Stimulated activated CD4-positive, alpha-beta T cell treated with anti-CD3 and anti-CD28 coated beads, Interleukin-2, amount 100 ng/mL, for 24 hours (primary cell): ENCODE measurements at regions not wholly inside any gene's neighbourhood (a gene's known extent, or its start where the extent isn't known, plus 50 kb on each side); places are given as distances from the start of the nearest gene placed in this dataset.
"Not testable (repeated sequence)": the region's sequence is repeated elsewhere in the genome, so short reads cannot be mapped to it uniquely, and the experiment has no call there.

Source experiments
- DNase-seq, 2 donors: peaks; one replicate each; pipeline ENCODE4 v3.0.0-alpha.2; 2020

DNA sequence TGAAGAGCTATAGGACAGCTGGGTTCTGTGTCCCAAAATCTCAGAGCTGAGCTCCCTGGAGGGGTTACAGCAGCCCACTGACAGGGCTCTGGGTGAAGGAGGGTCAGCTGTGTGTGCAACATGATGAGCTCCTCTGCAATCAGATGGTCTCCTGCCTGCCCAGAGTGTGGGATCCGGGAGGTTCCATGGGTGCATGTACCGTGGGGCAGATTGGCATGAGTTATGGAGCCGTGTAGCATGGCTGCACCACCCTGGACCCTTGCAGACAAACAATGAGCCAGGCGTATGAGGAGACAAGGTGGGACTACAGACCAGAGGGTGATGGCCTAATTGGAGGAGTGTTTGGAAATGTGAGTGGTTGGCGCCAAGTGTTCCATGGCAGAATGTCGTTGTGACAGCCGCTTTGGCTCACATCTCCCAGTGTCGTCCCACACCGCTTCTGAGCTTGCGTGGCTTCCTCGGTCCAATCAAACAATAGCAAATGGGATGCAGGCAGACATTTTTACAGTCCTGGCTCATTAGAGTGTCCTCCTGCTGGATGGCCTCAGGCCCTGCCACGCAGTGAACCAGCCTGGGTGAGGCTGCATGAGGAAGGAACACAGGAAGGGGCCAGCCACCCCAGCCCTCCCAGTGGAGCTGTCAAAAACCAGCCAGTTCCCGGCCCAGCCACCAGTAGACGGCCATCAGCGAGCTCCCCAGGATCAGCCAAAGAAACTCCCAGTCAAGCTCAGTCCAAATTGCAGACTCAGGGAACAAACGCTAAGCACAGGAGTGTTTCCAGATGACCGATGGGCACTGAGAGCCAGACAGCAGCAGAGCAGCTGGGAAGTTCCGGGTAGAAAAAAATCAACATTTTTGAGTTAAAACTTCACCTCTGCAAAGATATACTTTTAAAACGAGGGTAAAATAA is 1066.9 kb downstream of the BRD1 start:
- DNase-seq, result peak in 1 of 2 donors; percentile 1

DNA sequence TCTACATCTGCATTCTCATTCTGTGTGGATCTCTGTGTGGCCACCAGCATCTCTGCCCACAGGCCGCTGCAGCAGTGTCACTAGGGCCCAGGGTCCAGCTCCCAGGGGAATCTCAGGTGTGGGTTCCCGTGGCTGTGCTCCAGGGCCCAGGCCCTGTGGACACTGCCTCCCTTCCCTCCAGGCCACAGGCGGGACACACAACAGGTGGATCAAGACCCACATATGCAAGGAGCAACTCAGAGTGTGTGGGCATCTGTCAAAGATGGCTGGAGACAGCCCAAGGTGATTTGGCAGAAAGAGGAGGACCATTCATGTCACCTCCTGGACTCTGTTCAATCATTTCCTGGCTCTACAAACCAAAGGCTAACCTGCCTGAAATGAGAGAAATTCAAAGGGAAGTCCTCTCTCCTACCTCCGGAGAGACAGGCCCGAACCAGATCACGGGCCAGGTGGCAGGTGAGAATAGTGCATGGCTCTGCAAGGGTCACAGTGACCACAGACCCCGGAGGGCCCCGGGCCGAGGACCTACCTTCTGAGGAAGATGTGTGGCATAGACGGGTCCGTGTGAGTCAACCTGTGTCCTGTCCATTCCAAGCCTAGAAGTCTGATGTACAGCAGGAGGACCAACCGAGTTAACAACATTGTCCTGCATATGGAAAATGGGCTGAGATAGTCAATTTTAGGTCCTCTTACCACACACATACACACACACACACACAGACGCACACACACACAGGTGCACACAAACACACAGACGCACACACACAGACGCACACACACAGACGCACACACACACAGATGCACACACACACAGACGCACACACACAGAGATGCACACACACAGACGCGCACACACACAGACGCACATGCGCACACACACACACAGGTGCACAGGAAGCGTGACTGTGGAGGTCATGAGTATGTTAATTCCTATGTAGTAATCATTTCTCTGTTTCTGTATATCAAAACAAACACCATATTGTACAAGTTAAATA is 1068.5 kb downstream of the BRD1 start:
- DNase-seq, result no peak

DNA sequence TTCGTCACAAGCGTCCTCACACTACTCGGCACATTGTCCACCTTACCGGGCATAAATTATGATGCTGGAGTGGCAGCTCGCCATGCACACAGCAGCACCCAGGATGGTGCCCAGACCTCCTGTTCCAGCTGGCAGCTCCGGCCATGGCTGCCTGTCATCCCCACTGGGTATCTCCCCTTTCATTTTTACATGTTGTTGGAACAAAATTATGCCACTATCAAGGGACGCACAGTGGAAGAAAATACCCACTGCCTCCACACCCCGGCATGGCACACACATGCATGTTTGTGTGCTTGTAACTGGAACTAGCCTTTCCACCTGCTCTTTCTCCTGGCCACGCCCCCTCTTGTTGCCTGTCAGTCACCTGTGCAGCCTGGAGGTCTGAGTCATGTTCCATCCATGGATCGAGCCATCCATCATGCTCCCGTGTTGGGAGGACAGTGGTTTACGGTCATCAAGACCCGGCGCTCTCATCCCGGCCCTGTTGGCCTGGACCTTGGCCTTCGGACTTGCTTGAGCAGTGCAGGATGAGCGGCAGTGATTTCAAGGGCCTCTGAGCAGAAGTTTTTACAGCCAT is 1069.6 kb downstream of the BRD1 start:
- peak in 1 of 2 donors; percentile 10 for DNase-seq

DNA sequence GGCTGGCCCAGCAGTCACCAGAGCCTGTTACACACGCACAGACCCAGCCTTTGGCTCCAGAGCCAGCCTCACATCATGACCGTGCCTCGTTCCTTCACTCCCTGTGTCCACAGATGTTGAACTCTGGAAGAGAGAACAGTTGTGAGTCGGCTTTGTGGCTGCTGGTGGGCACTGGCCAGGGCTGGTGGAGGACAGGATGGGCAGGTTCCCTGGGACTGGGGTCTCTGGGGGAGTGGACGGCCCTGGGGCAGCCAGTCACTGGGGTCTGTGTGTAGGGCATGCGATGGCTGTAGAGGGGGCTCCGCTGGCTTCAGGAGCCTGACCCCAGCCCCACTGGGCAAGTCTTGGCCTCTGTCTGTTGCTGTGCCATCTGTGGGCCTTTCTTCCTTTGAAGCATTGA is 1070.1 kb downstream of the BRD1 start:
- peak in 1 of 2 donors; percentile 5 for DNase-seq

DNA sequence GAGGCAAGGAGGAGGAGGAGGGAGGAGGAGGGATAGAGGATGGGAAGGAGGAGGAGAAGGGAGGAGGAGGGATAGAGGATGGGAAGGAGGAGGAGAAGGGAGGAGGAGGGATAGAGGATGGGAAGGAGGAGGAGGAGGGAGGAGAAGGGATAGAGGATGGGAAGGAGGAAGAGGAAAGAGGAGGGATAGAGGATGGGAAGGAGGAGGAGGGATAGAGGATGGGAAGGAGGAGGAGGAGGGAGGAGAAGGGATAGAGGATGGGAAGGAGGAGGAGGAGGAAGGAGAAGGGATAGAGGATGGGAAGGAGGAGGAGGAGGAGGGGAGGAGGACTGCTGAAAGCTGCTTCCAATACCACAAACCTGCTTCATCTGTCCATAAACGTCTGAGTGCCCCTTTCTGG is 1070.5 kb downstream of the BRD1 start:
- DNase-seq, result not testable (repeated sequence)

DNA sequence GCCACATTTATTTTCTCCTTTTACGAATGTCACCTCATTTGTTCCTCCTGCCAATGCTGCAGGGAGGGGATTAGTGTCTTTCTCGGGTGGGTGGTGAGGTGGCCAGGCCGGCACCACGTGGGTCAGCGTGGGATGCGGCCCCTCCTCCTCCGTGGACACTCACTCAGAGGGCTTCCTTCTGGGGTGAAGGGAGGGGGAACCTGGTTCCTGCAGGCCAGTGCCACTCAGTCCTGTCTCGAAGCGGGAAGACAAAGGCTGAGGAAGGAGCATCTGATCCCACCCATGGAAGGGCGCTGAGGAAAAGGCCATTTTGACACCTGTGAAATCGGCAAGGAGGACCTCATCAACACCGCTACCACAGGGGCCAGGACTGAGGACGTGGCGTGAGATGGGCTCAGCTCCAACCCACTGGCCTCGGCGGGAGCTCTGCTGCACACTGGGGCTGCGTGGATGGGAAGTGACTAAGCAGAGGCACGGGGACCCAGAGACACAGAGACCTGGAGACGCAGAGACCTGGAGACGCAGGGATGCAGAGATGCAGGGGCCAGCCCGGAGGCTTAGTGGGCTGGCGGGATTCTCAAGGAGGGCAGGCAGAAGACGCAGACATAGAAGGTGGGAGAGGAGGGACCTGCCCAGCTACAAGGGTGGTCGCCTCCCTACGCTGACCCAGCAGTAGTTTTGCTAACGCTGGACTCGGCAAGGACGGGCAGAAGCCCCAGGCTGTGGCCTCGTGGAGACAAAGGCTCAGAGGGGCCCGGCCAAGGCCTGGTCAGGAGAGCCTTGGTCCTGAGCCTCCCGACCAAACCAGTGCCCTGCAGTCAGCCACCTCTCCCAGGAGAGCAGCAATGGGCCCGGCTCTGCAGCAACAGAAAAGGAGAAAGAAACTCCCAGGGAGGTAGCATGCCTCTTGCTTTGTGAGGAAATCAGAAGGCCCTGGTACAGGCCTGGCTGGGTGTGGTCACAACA is 1071.2 kb downstream of the BRD1 start:
- DNase-seq, result no peak

DNA sequence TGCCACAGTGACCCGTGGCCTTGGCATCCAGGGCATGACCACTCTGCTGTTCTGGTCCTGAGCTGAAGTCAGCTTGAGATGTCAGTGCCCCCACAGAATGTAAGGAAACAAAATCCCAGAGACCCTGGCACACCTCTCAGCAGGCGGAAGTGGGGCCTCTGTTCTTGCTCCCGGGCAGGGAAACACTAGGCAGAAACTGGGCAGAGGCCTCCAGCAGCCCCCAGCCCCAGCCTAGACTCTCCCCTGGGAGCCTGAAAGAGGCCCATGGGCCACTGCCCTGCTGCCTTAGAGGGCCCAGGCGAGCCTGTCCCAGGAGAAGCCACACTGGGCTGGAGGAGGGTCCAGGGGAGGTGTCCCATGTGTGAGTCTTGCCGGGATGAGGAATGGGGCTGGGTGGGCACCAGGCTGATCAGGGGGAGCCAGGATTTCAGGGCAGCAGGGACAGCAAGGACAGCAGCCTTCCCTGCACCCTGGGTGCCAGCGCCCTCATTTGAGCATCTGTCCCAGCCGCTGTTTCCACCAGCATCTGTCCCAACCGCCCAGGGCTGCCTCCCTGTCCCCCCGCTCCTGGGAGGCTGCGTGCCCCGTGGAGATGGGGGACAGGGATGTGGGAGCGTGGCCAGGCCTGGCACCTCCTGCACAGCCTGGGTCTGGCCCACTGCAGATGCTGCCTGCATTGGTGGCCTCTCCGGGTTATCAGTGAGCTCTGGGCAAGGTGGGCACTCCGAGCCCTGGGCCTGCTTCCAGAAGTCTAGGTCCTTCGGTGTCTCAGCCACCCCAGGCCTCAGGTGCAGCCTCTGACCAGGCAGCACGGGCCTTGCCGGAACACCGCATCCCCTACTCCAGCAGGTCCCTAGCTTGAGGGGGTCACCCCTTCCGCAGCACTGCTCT is 1072.4 kb downstream of the BRD1 start:
- no peak for DNase-seq

DNA sequence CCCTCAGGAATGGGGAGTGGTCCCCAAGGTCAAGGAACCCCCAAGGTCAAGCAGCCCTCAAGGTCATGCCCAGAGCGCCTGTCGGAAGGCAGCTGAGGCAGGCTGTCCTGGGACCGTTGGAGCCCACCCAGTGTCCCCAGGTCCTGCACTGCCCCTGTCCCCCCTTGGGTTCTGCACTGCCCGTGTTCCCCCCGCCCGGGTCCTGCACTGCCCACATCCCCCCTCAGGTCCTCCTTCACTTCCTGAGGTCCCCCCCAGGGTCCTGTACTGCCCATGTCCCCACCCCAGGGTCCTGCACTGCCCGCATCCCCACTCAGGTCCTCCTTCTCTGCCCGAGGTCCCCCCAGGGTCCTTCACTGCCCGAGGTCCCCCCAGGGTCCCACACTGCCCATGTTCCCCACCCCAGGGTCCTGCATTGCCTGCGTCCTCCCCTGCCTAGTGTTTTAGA is 1073.0 kb downstream of the BRD1 start:
- DNase-seq, result no peak

DNA sequence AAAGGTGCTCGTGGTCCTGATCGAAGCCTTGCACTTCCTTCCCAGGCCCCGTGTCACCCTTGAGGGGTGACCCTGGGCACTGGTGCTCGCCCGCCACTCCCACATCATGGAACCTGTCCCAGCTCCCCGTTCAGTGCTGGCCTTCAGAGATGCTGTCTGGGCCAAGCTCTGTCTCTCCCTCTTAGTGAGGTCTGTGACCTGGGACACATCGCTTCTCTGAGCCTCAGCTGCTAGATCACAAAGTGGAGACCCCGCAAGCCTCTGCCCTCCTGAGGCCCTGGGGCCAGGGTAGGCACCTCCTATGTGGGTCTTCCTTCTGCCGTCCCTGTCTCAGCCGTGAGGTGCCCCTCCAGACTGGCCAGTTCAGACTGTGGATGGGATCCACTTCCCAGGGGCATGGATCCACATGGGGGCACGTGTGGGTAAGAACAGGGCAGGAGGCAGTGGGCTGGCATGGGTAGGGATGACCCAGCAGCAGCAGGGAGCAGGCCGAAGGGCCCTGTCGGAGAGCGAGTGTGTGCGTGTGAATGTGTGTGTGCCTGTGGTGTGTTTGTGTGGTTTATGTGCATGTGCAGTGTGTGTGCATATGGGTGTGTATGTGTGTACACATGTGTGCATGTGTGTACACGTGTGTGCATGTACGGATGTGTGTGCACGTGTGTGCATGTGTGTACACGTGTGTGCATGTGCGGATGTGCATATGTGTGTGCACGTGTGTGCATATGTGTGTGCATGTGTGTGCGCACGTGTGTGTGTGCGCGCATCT is 1073.7 kb downstream of the BRD1 start:
- DNase-seq, result no peak

DNA sequence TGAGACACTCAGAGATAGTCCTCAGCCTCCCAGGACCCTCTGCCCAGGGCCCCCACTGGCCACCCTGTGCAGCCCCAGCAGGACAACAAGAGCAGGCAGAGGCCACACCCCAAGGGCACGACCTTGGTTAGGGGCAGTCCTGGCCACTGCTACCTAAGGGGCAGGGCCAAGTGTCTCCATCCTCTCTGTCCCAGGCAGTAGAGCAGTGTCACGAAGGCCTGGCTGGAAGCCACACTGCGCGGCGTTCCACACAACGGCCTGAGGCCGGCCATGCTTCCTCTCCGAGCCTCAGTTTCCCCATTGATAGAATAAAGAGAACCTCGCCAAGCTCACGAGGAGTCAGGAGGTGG is 1074.3 kb downstream of the BRD1 start:
- no peak for DNase-seq

DNA sequence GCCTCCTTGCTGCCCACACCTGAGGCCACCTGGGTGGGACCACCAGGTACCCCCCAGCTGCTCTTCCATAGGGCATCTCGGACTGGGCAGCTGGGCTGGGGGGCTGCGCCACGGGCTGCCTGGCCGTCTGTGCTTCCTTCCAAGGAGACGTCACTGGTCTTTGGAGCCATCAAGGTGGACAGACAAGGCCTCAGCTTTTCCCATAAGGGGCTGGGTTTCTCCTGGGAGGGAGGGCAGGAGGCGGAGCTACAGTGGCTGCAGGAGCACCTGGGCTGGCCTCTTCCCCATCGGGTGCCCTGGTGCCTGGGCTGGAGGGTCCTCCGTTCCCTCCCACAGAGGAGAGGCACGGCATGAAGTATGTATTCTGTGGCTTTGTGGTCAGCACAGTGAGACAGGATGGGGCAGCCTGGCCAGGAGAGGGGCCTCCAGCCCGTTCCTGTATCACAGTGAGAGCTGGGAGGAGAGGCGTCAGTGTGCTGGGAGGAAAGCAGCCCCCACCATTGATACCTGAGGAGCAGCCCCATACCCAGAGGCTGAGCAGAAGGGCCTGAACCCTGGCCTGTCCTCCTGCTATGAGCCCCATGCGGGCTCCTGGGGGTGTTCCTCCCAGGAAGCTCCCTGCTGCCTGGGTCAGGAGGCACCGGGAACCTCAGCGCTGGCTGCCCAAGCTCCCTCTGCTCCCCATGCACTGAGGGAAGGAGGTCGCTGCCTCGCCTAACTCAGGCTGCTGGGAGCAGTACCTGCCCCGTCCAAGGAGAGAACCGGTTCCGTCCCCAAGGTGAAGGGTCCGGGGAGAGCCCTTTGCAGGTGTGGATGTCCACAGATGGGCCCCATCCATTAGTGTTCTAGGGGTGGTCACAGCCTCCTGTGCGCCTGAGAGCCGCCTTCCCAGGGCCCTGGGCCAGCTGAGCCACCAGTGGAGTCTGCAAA is 1075.0 kb downstream of the BRD1 start:
- no peak for DNase-seq

DNA sequence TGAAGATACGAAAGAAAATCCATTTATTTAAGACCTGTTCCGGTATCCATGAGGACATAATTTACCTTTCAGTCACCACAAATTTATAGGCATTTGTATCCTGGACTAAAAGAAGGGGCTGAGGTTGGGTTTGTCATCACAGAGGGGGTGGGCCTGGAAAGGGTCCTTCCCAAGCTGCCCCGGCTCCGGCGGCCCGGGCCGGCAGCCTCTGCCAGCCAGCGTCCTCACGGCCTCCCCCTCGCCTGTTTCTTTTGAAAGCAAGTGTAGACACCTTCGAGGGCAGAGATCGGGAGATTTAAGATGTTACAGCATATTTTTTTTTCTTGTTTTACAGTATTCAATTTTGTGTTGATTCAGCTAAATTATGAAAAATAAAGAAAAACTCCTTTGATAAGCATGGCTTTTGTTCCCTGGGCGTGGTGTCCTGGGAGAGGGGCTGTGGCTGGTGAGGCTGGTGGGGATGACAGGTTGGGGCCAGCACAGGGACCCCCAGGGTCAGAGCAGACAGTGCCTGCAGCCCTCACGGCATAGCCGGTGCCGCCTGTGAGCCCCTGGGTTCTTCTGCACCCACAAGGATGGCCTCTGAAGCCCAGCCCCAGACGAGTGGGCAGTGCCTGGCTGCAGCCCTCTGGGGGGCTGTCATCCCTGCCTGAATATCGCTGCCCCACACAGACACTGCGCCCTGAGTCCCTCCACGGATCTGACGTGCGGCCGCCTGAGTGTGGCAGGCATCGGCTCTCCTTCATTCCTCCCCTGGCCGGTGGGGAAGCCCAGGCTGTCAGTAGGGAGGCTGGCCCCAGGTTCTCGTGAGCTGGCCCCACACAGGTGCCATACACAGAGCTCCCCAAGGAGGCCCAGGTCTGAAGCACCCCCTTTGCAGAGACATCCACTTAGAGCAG is 1075.9 kb downstream of the BRD1 start:
- no peak for DNase-seq

DNA sequence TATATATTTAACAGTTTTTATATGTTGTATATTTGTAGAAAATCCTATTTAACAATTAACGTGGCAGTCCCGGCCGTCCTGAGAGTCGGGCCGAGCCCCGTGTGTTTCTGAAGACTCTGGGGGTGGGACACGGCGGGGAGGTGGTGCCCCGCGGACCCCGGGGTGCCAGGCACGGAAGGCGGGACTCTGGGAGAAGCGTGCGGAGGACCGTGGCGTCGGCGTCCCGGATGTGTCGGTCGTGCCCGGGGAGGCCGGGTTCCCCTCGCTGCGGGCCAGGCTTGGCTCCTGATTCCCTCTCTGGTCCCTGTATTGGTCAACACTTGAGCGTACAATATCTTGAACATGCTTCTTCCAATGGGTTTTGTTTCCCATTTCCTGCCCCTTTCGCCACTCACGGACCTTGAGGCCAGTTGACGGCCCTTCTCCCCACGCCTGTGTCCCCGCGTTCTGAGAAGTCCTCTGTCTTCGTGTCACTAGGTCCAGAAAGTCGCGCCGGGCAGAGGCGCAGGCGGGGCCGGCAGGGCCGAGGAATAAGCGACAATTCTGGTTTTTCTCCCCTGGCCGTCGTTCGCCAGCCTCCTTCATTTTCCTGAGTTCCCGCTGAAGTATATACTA is 1076.7 kb downstream of the BRD1 start:
- no peak for DNase-seq

DNA sequence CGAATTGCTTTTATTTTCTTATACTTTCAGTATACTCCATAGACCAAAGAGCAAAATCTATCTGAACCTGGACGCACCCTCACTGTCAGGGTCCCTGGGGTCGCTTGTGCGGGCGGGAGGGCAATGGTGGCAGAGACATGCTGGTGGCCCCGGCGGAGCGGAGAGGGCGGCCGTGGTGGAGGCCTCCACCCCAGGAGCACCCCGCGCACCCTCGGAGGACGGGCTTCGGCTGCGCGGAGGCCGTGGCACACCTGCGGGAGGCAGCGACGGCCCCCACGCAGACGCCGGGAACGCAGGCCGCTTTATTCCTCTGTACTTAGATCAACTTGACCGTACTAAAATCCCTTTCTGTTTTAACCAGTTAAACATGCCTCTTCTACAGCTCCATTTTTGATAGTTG is 1077.4 kb downstream of the BRD1 start:
- no peak for DNase-seq

DNA sequence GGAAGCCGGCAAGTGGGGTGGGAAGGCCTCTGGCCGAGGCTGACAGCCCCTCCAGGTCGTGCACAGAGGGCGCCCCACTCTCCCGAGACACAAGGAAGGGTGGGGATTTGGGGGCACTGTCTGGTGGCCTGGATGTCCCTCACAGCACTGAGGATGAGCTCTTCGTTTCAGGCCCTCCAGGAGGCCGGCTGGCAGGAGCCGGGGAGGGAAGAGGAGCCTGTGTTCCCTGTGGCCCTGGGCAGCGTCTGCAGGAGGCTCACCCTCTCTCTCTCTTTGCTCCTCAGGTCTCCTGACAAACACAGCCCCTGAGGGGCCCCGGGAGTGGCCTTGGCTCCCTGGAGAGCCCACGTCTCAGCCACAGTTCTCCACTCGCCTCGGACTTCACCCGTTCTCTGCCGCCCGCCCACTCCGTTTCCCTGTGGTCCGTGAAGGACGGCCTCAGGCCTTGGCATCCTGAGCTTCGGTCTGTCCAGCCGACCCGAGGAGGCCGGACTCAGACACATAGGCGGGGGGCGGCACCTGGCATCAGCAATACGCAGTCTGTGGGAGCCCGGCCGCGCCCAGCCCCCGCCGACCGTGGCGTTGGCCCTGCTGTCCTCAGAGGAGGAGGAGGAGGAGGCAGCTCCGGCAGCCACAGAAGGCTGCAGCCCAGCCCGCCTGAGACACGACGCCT is 1078.0 kb downstream of the BRD1 start:
- DNase-seq, result no peak

DNA sequence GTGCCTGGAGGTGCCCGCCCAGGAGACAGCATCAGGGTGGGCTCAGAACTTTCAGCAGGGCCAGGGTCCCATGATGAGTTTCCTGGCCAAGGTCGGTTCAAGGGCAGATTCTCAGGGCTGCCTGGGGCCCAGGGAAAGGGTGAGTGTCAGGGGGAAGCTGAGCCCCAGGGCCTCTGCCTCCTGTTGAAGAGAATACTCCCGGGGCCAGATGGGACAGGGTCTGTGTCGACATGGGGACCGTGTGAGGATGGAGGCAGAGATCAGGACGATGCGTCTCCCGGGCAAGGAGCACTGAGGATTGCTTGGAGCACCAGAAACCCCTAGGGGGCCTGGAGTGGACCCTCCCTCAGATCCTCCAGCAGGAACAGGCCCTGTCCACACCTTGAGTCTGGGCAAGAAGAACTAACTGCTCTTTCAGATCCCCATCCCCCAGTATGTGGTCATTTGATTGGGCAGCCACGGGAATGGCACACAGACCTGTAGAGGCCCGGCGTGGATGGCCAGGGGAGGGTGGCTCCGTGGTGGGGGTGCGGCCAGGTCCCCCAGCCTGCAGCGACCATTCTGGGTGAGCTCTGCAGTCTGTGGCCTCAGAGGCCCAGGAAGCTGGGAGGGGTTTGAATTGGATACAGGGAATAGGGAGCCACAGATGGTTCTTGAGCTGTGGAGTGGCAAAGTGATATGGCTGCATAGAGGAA is 1078.7 kb downstream of the BRD1 start:
- no peak for DNase-seq
